ENCODE measurements at regions not wholly inside any gene's neighbourhood (a gene's known extent, or its start where the extent isn't known, plus 50 kb on each side); places are given as distances from the start of the nearest gene placed in this dataset.
"Not testable (repeated sequence)": the region's sequence is repeated elsewhere in the genome, so short reads cannot be mapped to it uniquely, and the experiment has no call there.

DNA sequence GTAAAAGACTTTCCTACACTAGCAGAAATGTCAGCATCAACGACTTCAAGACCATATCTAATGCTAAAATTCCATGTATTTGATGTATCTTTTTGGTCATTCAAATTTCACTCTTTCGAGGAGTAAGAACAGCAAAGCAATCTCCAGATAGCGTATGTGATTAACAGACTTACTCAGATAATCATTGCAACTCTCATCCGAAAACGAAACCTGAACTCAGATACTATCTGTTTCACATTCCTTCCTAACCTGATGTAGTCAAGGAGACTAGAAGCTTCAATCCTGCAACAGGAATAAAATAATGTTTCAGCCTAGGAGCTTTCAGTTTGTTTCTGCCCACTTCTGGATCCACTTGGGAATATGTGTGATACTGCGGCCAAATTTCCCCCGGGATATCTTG, 286.3 kb downstream of the NUAK1 start:
- no peak for FAIRE-seq

DNA sequence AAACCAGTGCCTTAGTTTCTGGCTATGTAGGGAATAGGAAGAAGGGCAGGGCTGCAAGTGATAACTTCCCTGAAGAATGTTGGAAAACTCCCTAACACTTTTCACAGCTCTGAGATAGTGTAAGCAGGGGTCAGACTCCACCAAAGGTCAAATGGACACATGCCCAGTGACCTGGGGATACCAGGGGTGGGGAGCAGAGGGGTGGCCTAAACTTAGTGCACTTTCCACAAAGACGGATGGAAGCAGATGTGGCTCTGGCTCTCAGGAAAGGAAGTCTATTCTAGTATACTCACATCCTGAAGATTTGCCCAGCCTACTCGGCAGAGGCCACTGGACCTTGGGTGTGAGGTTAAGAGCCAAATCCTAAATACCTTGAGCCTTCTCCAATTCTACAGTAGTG, 285.8 kb downstream of the NUAK1 start:
- FAIRE-seq, result no peak

DNA sequence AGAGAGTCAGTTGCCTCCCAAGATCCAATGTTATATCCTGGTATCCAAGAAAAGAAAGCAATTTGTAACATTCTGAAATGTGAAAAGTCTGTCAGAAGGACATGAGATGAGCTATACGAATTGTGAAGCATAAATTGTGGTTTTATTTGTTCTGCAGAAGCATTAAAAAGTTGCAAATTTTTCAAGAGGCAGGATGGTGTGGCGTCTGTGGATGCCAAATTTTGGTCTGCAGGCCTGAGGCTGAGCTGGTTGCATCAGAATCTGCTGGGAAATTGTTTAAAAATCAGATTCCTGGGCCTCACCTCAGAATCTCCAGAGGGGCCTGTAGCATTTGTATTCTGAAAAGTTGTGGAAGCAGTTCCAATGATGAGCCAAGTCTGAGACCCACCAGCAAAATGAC, 284.7 kb downstream of the NUAK1 start:
- no peak for FAIRE-seq

DNA sequence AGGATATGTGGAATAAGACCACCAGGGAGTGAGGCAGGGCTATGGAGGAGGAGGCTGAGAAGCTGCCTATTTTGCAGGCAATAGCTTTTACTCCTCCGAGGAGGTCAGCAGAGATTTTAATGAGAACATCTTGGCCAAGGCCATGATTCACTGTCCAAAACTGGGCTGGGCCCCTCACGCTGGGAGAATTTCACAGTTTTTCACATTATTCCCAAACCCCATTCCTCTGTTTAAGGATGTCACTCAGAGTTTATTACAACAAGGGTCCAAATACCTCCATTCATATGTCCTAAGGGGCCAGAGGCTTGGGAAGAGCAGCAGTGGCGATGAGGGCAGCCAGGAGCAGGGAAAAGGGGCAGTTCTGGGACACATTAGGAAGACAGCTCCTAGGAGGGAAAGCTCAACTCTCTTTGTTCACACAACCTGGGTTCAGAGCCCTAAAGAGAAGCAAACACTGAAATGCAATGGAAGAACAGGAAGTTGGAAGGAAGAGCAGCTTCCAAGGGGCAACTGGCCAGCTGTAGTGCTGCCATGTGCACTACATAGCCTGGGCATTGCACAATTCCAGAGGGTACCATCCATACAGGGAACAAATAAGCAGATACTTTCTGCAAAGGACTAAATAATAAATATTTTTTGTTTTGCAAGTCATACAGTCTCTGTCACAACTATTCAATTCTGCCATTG, 283.2 kb downstream of the NUAK1 start:
- FAIRE-seq, result no peak

DNA sequence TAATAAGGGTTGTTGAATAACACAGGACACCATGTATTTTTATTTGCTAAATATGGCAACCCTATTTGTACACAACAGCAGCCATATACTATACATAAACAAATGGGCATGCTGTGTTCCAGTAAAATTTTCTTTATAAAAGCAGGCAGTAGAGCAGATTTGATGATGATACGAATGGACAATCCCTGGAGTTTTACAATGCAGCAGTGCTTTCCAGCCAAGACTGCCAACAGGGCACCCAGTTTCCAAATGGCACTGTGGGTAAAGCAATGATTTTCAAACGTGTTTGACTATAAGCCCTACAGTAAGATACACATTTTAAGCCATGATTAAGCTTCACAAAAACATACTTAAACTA, 282.7 kb downstream of the NUAK1 start:
- FAIRE-seq, result no peak

DNA sequence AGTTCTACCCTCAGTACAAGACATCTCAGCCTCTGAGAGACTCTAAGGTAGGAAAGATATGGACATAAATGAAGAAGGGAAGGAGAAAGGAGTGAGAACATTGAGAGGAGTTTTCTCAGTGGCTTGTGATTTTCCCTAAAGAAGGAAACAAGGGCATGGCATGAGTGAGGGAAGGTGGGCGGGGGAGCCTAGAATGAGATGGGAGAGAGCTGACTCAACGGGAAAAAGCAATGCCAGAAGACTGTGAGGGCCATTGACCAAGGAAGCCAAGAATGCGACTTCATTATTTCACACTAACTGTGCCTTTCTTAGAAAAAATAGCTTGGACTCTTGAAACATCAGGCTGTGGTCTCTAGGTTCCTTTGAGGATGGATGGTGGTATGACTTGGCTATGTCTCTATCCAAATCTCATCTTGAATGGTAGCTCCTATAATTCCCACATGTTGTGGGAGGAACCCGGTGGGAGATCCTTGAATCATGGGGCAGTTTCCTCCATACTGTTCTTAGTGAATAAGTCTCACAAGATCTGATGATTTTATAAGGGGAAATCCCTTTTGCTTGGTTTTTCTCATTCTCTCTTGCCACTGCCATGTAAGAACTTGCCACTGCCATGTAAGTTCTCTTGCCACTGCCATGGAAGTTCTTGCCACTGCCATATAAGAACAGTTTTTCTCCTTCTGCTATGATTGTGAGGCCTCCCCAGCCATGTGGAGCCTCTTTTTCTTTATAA, 279.6 kb downstream of the NUAK1 start:
- FAIRE-seq, result no peak

DNA sequence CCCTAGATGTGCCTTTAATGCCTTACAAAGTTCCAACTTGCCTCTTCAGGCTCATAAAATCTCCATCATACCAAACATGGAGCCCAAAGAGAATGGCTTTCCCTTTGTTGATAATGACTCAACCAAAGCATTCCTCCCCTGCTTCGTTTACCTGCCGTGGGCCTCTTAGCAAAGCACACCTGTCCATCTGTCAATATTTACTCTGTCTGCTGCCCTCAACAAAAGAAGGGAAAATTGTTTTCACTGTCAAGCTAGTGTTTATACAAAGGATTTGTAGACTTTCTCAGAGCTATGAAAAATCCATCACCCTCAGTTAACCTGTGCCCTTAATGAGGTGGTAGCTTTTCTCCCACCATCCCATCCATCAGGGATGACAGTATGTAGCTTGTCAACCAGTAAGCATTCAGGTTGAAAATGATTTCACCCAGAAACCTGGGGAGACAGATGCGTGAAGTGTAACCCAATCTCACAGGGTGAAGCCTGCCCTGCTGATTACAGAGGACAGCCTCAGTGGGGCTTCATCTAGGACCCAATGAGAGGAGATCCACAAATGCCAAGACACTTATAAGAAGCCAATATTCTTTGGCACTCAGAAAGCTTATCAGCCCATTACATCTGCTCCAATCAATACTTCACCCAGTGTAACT, 278.1 kb downstream of the NUAK1 start:
- FAIRE-seq, result no peak

DNA sequence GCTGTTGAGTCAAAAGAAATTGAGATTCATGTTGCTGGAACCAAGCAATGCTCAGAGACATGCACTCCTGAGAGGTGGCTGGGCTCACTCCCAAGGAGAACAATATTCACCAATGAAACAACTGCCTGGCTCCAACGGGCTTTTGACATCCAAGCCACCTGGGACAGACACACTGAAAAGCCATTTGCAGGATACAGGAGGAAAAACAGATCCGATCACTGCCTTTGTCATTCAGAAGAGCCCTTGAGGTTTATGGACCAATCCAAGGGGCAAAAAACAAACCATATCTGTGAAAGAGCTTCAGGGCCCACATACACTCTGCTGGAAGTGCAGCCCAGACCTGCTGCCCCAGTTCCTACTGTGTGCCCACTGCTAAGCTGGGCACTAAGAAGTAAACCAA, 277.5 kb downstream of the NUAK1 start:
- no peak for FAIRE-seq

DNA sequence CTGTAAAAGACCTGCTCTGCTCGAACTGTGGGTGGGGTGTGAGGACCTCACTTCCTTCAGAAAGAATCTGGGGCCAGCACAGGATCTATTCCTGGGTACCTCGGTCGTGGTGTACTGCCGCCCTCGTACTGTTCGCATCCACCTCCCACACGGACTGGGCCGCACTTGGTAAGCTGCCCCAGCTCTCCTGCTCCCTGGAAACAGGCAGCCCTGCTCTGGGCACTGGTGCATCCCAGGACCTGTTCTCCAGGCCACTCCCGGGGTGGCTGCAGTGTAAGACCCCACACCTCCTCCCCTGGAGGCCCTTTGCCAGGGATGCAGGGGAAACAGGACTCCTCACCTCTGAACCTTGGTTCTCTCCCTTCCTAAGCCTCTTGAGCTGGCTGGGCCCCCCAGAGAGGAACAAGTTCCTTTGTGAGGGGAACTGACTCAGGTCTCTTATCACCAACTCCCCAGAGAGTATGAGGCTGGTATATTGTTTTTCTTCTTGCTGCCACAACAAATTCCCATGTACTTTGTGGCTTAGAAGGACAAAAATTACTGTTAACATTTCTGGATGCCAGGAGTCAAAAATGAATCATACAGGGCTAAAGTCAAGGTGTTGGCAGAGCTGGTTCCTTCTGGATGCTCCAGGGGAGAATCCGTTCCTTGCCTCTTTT, 276.5 kb downstream of the NUAK1 start:
- no peak for FAIRE-seq

DNA sequence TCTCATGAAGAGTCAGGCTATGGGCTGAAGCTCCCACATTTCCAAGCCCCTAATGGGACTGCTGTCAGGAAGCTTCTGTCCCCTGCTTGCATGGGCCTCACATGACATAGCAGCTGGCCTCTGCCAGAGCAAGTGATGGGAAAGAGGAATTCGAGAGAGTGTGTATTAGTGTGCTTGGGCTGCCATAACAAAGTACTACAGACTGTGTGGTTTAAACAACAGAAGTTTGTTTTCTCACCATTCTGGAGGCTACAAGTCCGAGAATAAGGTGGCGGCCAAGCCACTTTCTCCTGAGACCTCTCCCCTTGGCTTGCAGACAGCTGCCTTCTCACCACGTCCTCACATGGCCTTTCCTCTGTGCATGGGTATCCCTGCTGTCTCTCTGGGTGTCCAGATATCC, 274.4 kb downstream of the NUAK1 start:
- no peak for FAIRE-seq

DNA sequence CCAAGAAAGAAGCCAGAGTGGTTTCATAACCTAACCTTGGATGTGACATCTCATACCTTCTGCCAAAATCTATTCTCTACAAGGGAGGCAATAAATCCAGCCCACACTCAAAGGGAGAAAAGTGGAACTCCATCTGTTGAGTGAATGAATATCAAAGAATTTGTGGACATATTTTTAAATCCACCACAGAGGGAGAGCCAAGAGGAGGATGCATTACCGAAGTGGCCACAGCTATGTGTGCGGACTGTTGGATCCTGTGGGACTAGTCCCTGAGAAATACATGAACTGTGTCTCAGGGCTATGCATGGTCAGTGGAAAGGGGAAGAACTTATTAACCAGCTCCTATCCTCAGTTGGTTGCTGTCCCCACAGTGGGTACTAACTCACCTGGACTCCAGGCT, 273.9 kb downstream of the NUAK1 start:
- FAIRE-seq, result no peak

DNA sequence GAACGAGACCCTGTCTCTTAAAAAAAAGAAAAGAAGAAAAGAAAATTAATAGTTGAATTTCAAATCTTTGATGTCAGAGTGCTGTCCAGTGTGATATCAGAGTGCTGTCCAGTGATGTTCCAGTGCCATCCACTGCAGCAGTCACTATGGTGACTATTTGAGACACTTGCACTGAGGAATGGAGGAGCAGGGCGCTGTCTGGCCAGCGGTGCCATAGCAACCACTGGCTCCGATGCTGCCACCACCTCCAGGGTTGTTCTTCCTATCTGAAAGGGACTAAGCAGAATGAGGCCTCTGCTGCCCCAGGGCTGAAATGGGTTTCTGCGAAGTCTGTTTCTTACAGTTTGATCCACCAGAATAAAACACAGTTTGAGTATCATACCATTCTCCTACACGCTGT, 272.9 kb downstream of the NUAK1 start:
- FAIRE-seq, result no peak

DNA sequence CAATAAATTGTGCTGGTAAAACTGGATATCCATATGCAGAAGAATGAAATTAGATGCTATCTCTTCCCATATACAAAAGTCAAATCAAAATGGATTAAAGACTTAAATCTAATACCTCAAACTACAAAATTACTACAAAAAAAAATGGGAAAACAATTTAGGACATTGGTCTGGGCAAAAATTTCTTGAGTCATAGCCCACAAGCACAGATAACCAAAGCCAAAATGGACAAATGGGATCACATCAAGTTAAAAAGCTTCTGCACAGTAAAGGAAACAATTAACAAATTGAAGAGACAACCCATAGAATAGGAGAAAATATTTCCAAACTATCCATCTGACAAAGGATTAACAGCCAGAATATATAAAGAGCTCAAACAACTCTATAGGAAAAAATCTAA, 264.6 kb downstream of the NUAK1 start:
- FAIRE-seq, result no peak

DNA sequence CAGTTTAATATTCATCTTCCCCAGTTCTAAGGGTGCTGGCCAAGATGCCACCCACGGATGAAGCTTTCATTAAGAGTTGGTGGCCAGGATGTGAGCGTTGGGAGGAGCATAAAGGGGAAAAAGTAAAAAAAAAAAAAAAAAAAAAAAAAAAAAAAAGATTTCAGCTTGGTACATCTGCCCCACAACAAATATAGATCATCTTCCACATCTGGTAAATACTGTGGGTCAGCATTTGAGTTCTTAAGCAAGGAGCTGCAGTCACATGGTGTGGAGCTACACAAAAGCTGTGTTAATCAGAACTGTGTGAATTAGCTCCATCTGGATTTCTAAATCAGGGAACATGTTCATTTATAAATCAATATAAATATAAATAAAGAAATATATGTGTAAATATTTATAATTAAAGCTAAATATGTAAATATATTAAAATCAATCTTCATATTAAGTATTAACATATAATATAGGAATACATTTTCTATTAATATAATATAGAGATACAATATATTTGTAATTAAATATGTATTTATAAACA, 262.3 kb downstream of the NUAK1 start:
- FAIRE-seq, result peak; percentile 88

DNA sequence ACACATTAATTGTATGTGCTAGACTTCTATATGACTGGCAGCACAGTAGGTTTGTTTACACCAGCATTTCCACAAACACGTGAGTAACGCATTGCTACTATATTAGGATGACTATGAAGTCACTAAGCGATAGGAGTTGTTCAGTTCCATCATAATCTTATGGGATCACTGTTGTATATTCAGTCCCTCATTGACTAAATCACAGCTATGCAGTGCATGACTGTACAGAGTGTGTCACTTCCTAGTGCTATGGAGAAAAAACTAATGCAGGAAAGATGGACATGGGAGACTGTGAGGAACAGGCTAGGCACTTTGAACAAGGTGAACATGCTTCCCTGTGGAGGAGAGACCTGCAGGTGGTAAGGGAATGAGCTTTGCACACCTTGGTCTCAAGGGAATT, 259.8 kb downstream of the NUAK1 start:
- FAIRE-seq, result no peak

DNA sequence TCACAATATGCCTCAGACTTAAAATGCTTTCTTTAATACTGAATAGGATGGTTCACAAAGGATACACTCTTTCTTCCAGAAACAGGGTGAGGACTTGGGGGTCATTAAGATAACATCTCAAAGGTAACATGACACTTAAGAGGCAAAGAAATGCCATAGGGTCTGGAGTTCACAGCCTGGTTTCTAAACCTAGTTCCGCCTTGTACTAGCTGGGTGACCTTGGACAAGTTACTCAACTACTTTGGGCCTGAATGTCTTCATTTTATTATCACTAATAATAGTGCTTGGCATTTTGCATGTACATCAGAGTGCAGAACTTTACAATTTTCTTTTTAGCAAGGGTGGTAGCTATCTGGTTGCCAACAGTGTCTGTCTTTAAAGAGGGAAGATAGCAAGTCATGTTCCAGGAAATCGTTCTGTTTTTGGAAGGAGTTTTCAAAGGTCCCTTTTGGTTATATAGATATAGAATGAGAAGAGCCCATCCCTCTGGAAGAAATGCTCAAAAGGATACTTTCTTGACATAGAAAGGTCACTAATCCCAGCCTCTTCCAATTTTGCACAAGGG, 257.8 kb downstream of the NUAK1 start:
- FAIRE-seq, result no peak

DNA sequence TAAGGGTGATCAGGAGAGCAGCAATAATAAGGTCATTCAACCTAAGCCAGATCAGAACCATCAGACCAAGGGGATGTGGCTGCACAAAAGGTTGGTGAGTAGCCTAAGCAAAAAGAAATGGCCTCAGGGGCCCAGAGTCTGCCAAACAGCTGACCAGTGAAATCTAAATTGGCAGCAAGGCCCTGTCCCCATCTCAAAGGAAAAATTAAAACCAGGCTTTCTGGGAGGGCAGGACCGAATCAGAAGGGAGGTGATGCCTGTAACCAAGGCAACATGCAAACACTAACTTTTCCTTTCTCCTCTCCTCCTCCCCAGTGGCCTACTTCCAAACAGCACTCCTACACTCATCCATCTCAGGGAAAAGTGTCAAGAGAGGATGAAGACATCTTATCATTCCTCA, 256.4 kb downstream of the NUAK1 start:
- FAIRE-seq, result no peak

DNA sequence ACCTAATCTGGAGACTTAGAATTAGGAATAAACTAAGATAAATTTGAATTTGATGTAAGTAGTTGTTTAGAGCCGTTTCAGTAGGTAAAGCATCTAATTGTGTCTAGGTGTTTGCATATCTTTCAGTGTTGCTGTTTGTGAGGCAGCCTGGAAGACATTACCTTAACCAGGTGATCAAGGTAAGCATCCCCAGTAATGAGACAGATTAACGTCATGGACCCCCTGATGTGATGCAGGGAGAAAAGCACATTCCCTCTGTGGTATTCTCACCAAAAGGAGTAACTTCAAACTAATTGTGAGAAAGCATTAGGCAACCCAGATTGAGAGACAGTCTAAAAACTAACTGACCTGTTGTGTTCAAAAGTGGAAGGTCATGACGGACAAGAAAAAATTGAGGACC, 251.6 kb downstream of the NUAK1 start:
- no peak for FAIRE-seq

DNA sequence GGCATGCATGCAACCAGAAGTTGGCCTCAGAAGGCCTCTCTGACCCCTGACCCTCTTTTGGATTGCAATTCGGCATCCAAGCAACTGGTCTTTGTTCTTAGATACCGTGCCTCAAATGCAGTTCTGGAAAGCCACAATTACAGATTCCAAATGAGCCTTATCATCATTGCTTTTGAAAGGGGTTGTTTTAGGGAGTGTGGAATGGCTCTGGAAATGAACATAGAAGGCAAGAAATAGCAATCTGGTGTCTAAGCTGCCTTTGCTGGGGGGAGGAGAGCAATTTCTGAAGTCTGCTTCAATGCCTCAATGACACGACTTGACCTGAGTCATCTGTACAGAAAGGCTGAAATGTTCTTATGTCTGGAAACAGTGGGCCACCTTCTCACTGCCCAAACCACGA, 250.1 kb downstream of the NUAK1 start:
- no peak for FAIRE-seq

DNA sequence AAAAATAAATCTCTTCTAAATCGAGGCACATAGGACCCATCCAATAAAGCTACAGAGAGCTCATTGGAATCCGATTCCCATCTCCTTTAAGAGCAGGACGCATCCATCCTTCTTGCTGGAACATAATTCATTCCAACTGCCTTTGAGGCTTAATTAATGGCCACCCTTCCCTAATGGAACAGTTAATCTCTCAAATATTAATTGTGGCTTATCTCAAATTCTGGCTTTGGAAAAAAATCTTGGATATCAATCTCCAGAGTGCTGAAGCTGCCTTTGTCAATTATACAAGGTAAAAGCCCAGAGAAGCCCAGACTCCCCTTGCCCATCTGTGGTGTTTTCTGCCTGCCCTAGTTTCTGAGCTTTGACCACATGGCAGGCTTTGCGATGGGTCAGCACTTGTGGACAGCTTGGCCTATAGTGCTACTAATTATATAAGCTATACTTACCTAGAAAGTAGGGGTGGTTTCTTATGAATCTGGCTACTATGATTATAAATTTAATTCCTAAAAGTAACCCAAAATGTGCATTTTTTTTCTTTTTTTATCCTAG, 246.3 kb downstream of the NUAK1 start:
- no peak for FAIRE-seq

DNA sequence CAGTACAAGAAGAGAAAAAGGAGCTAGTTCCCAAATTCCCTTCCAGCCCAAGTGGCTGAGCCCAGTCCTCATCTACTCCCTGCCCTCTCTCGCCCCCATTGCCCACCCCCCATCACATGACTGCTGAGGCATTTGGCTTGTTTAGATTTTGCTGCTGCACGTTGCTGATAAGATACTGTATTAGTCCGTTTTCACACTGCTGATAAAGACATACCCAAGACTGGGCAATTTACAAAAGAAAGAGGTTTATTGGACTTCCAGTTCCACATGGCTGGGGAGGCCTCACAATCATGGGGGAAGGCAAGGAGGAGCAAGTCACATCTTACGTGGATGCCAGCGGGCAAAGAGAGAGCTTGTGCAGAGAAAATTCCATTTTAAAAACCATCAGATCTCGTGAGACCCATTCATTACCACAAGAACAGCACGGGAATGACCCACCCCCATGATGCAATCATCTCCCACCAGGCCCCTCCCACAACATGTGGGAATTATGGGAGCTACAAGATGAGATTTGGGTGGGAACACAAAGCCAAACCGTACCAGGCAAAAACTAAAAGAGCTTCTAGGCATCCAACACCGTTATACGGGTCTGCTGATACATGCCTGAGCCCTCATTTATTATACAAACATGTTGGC, 243.4 kb downstream of the NUAK1 start:
- FAIRE-seq, result not testable (repeated sequence)

DNA sequence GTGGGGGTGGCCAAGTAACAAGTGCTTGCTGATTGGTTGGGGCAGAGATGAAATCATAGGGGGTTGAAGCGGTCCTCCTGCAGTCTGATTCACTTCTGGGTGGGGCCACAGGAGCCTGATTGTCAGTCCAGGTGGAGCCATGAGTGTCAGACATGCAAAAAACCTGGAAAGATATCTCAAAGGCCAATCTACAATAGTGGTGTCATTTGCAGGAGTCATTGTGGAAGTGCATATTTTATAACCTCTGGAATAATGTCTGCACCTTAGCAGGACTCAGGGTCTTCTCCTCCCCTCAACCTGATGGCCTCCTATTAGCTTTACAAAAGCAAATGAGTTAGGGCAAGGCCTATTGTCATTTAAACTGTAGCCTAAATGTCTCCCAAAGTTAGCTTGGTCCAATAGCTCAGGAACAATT, 241.4 kb downstream of the NUAK1 start:
- FAIRE-seq, result no peak
